Skin epidermis (tissue), 12 donors: ENCODE measurements at regions not wholly inside any gene's neighbourhood (a gene's known extent, or its start where the extent isn't known, plus 50 kb on each side); places are given as distances from the start of the nearest gene placed in this dataset.
"Not testable (repeated sequence)": the region's sequence is repeated elsewhere in the genome, so short reads cannot be mapped to it uniquely, and the experiment has no call there.

ENCODE experiments used
- H3K27ac ChIP-seq, 21 experiments: fragments of 200-600 bp; sonication (generic) in 11 of 21; one replicate each; pipeline ENCODE4 v1.5.0; 2020; ENCODE audit warnings: mild to moderate bottlenecking in 3 of 21, inconsistent platforms in 2 of 21, moderate library complexity in 2 of 21
- H3K4me3 ChIP-seq, 7 experiments: fragments of 200-600 bp; sonication (generic) in 2 of 7; one replicate each; pipeline ENCODE4 v1.5.0; 2020; ENCODE audit warnings: inconsistent platforms in 2 of 7, mild to moderate bottlenecking in 2 of 7, moderate library complexity in 1 of 7

DNA sequence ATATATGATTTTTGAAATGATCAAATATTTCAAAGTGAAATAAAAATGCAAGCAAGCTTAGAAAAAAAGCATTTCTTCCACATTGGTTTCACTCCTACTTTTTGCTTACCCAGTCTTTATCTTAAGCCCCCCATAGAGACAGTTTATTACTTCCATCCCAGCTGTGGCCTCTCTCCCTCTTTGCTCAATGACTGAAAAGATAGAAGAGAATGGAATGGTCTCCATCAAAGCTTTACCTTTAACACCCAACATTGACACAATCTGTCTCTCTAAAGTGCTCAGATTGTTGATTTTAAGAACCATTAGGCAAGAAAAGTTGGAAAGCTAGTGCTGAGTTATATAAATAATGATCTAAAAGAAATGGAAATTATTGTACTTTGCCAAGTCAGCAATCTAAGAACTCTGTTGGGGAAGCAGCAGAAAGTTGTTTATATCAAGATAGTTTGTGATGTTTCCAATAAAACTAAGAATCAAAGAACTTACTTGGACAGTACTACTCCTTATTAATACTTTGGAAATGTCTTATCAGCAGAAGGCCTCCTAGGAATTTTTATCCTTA is 277.5 kb upstream of the NREP start:
- H3K4me3 ChIP-seq: no peak overlapping the region
- no peak overlapping the region for H3K27ac ChIP-seq

GRCh38 chr5:112026879-112027278 is 269.9 kb upstream of the NREP start:
- not testable (repeated sequence) for H3K4me3 ChIP-seq, H3K27ac ChIP-seq

GRCh38 chr5:112025757-112026156 is 268.8 kb upstream of the NREP start:
- Histone ChIP-seq H3K27ac (no peak overlapping the region), H3K4me3 (no peak overlapping the region)

DNA sequence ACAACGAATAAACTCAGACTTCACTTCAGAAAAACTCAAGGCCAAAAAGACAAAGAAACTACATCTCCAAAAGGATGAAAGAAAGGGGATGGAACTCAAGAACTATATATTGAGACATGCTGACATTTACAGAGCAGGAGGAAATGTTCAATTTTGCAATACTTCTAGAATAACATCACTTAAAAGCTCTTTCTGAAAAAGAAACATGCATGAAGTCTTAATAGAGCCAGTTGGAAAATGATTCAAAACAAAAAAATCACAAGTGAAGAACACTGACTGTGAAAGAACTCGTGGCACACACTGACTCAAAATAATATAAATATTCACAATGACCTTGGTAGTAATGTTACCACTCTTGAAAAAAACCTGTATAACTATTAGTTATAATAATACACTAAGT is 267.8 kb upstream of the NREP start:
- no peak overlapping the region for H3K27ac ChIP-seq
- no peak overlapping the region for H3K4me3 ChIP-seq

- H3K27ac ChIP-seq: no peak overlapping the region
- H3K4me3 ChIP-seq: no peak overlapping the region
These were observed 267.2 kb upstream of the NREP start for GRCh38 chr5:112024221-112024620.

DNA sequence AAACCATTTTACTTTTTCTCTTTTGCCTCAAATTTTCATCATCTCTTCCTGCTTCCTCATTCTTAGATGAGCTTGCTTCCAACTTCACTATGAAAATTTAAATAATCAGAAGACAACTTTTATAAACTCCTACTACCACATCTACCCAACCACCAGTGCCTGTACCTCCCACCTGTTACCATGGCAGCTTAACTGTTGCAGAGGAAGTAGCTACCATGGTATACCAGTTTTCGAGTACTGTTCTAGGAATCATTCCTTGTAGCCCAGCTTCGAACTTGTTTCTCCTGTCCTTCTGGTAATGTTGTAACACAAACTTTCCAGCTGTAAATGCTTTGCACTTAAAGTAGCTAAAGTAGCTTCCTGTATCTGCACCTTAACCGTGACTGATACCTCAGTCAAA is 266.8 kb upstream of the NREP start:
- H3K4me3 ChIP-seq: no peak overlapping the region
- H3K27ac ChIP-seq: no peak overlapping the region

DNA sequence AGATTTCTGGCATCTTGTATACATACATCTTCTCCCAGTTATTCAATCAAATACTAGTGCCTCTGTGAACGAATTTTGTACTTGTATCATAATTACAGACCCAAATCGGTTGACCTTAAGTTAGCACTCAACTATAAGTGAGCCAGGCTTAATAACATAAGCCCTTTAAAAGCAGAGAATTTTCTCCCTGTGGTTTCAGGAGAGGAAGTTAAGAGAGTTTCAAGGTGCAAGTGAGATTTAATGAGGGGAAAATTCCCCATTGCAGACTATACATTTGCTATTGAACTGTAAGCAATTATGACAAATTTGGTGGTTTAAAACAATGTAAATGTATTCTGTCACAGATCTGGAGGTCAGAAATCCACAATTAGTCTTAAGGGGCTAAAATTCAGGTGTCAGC is 261.9 kb upstream of the NREP start:
- Histone ChIP-seq H3K27ac (no peak overlapping the region), H3K4me3 (no peak overlapping the region)

- H3K27ac ChIP-seq: no peak overlapping the region
- no peak overlapping the region for H3K4me3 ChIP-seq
These were observed 260.0 kb upstream of the NREP start for GRCh38 chr5:112016980-112017379.

DNA sequence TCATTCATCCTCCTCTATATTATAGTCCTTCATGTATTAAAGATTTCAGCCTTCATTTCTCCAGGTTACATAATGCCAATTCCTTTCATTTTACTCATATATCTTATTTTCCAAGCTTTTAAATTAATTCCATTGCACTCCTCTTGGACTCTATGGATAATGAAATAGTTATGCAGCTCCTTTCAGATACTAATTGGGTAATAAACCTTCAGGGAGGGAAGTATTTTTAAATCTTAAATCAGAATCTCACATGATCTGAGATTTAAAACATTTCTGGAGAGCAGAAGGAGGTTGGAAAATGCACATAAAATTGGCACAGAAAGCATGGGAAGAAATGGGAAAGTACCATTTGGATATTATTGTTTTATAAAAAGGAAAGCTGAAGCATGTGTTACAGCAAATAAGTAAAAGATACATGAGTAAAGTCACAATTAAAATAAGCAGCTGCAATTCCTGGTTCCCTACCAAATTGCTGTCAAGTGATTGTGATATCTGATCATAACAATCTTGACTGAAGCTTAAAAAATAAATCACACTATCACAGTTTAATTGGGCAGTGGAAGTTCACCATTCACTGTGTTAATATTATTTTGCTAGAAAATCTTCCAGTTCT is 257.9 kb upstream of the NREP start:
- H3K4me3 ChIP-seq: no peak overlapping the region
- H3K27ac ChIP-seq: peak overlapping the region in 2 of 21 experiments; percentile 29 to 33

DNA sequence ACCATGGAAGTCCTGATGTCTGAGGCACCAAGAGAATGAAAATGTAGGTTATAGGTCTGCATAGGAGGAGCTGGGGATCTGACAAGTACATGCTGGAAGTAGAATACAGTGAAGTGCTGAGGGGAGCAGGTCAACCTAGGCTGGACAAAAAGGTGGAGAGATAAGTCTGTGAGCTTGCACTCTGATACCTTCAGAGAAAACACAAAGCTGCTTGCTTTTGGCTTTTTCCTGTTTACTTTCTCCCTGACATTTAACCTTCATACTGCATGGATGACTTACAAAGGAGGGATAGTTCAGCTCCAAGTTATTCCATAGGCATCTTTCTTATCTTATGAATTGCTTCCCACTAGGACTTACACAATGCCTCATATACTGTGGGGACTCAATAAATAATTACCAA is 256.7 kb upstream of the NREP start:
- no peak overlapping the region for H3K27ac ChIP-seq
- H3K4me3 ChIP-seq: no peak overlapping the region

DNA sequence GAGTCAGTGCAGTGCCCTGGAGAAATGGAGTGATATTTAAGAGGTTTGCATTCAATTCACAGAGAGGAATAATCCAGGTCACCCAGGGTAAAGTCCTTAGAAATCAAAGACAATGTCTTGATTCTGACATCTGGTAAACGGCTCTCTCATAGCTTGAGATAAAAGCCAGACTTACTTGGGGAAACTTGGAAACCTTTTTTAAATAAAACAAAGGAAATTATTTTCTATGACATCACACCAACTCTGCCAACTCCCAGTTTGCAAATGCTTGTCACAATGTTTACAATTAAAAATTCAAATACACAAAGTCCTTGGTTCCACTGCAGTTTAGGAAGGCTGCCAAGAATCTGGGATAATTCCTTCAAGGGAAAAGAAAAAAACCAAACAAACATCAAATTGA is 255.1 kb upstream of the NREP start:
- Histone ChIP-seq H3K4me3 (no peak overlapping the region), H3K27ac (peak overlapping the region in 2 of 21 experiments; percentile 24 to 33)

GRCh38 chr5:112010475-112010874 is 253.5 kb upstream of the NREP start:
- H3K27ac ChIP-seq: no peak overlapping the region
- no peak overlapping the region for H3K4me3 ChIP-seq

DNA sequence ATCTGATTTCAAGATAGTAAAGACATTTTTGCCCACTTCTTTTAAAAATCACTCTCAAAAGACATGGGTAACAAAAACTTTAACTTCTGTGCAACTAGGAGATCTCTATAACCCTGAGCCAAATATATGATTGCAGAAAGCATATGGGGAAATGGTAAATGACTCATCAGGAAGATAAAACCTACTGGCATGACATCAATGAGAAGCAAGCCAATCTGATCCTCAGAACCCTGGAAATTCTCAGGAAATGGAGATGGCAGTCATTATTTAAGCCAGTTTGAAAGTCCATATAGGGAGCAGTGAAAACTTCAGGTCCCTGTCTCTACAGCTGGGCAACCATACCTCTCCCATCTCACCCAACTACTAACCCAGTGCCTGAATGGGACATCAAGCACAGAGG is 249.7 kb upstream of the NREP start:
- Histone ChIP-seq H3K4me3 (no peak overlapping the region), H3K27ac (peak overlapping the region in 1 of 21 experiments; percentile 38)

DNA sequence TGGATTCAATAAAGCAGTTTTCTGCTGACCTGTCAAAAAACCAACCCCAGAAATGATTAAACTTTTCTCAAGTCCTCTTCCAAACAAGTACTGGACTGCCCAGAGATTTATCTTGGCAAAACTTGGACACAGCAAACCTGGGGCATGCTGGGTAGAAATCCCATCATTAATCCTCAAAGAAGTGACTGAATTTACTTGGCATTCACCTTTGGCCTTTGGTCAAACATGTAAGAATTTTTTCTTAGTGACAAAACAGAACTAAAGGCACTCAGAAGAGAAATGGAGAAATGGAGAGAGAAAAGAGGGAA is 248.6 kb upstream of the NREP start:
- H3K4me3 ChIP-seq: no peak overlapping the region
- H3K27ac ChIP-seq: peak overlapping the region in 3 of 21 experiments; percentile 28 to 69 (median 39)

- H3K27ac ChIP-seq: peak overlapping the region in 5 of 21 experiments; percentile 12 to 69 (median 28)
- H3K4me3 ChIP-seq: no peak overlapping the region
These were observed 248.1 kb upstream of the NREP start for GRCh38 chr5:112004867-112005622.

GRCh38 chr5:112002376-112002775 is 245.4 kb upstream of the NREP start:
- no peak overlapping the region for H3K4me3 ChIP-seq
- H3K27ac ChIP-seq: no peak overlapping the region

DNA sequence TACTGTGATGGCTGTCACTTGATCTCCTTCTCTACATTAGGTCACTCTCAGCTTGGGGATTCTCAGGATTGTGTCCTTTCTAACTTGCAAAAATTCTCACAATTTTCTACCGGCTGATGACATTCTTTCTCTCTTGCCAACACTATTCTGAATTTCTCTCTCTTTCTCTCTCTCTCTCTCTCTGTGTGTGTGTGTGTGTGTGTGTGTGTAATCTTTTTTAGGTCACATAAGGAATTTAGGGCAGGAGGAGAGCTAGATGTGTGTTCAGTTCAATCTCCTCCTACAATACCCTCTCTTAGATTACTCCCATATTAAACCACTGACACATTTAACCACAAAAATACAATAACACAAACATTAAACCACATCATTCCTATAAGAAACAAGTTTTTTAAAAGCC is 242.3 kb upstream of the NREP start:
- no peak overlapping the region for H3K4me3 ChIP-seq
- H3K27ac ChIP-seq: peak overlapping the region in 3 of 21 experiments; percentile 45 to 65 (median 63)

- Histone ChIP-seq H3K4me3 (no peak overlapping the region), H3K27ac (peak overlapping the region in 4 of 21 experiments; percentile 21 to 65 (median 54))
These were observed 241.9 kb upstream of the NREP start for GRCh38 chr5:111998871-111999270.

- H3K4me3 ChIP-seq: no peak overlapping the region
- peak overlapping the region in 4 of 21 experiments; percentile 31 to 65 (median 60) for H3K27ac ChIP-seq
These were observed 240.7 kb upstream of the NREP start for GRCh38 chr5:111997711-111998110.

DNA sequence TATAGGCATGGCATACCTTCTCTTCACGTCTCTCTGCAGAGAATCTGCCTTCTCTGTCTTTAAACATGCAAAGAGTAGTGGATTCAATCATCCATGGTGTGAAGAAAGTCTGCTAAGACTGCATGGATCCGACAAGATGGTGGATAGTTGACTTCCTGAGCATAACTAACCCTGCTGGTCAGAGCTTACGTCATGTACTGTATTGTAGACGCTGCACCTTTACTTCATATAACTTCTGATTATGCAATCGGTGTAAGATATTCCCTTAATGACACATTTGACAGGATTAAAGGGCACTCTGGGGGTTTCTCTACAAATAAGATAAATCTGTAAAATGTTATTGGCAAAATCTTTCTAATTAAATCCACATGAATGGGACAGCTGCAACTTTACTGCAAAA is 240.3 kb upstream of the NREP start:
- H3K4me3 ChIP-seq: no peak overlapping the region
- H3K27ac ChIP-seq: peak overlapping the region in 4 of 21 experiments; percentile 10 to 60 (median 54)

DNA sequence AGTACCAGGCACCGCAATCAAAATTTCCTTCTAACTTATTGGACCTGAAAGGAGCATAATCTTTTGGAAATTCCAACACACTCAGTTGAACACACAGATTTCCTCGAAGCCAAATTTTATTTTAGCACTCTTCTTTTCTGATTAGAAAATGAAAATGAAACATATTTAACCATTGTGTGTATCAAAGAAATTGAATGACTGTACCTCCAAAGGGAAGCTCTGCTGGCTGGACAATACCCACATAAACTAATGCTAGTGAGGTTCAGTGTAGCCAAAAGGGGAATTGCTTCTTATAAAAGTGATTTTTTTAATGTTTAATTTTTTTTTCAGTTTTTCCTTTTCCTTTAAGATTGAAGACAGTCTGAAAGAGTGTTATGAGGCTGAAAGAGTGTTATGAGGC is 239.6 kb upstream of the NREP start:
- Histone ChIP-seq H3K4me3 (no peak overlapping the region), H3K27ac (peak overlapping the region in 2 of 21 experiments; percentile 50 to 60)
